GM23338 (cell line): ENCODE measurements at regions not wholly inside any gene's neighbourhood (a gene's known extent, or its start where the extent isn't known, plus 50 kb on each side); places are given as distances from the start of the nearest gene placed in this dataset.

Source experiments
- ATAC-seq: fragments of 200-7000 bp; cut with Tn5 transposase; 3 replicates; pipeline ENCODE4 v1.9.1; 2020
- DNase-seq: peaks from one replicate; pipeline ENCODE4 v3.0.0-alpha.2; 2015; ENCODE audit warnings: low spot score
- H2AFZ ChIP-seq: fragments of 200-600 bp; sonication (generic); 2 replicates; pipeline ENCODE4 v1.8.0; 2016; ENCODE audit warnings: antibody characterized with exemption, mild to moderate bottlenecking, moderate library complexity
- H3F3A ChIP-seq: fragments of 200-600 bp; sonication (generic); replicated peaks from 2 replicates; pipeline ENCODE4 v1.8.0; 2017; ENCODE audit warnings: antibody characterized with exemption, mixed run types, low read depth
- H3K27ac ChIP-seq: fragments of 200-600 bp; sonication (generic); 2 replicates; pipeline ENCODE4 v1.6.1; 2016; ENCODE audit warnings: low read depth
- H3K27me3 ChIP-seq: fragments of 200-600 bp; sonication (generic); 2 replicates; pipeline ENCODE4 v1.8.0; 2016; ENCODE audit warnings: mild to moderate bottlenecking, mixed run types, moderate library complexity; ENCODE audit not compliant: insufficient read depth
- H3K36me3 ChIP-seq: fragments of 200-600 bp; sonication (generic); 2 replicates; pipeline ENCODE4 v1.8.0; 2016; ENCODE audit warnings: mild to moderate bottlenecking; ENCODE audit not compliant: insufficient read depth
- H3K4me1 ChIP-seq: fragments of 200-600 bp; sonication (generic); 2 replicates; pipeline ENCODE4 v1.8.0; 2016; ENCODE audit warnings: mild to moderate bottlenecking, moderate library complexity; ENCODE audit not compliant: insufficient read depth
- H3K4me2 ChIP-seq: fragments of 200-600 bp; sonication (generic); 2 replicates; pipeline ENCODE4 v1.7.1; 2017; ENCODE audit warnings: mixed run types
- H3K4me3 ChIP-seq: fragments of 200-600 bp; sonication (generic); 2 replicates; pipeline ENCODE4 v1.6.1; 2016; ENCODE audit warnings: mixed run types
- H3K79me2 ChIP-seq: fragments of 200-600 bp; sonication (generic); replicated peaks from 2 replicates; pipeline ENCODE4 v1.8.0; 2017; ENCODE audit warnings: mild to moderate bottlenecking; ENCODE audit not compliant: insufficient read depth
- H3K9me2 ChIP-seq: fragments of 200-600 bp; sonication (generic); 2 replicates; pipeline ENCODE4 v1.8.0; 2017; ENCODE audit not compliant: insufficient read depth
- H4K20me1 ChIP-seq: fragments of 200-600 bp; sonication (generic); replicated peaks from 2 replicates; pipeline ENCODE4 v1.8.0; 2017; ENCODE audit warnings: mild to moderate bottlenecking; ENCODE audit not compliant: insufficient read depth
- H3K27ac Mint-ChIP-seq: 2 replicates; pipeline ENCODE4 v1.8.0; 2020; ENCODE audit warnings: inconsistent platforms, mild to moderate bottlenecking, moderate library complexity, mixed read lengths
- H3K27me3 Mint-ChIP-seq: 3 replicates; pipeline ENCODE4 v1.8.0; 2022; ENCODE audit warnings: low read depth, mild to moderate bottlenecking, moderate library complexity, mixed read lengths, inconsistent platforms; ENCODE audit not compliant: insufficient read depth, poor library complexity
- H3K36me3 Mint-ChIP-seq: 3 replicates; pipeline ENCODE4 v1.8.0; 2021; ENCODE audit warnings: low read depth, mild to moderate bottlenecking, inconsistent platforms, moderate library complexity, mixed read lengths
- H3K4me1 Mint-ChIP-seq: 3 replicates; pipeline ENCODE4 v1.8.0; 2020; ENCODE audit warnings: mild to moderate bottlenecking, inconsistent platforms, mixed read lengths
- H3K4me3 Mint-ChIP-seq: 3 replicates; pipeline ENCODE4 v1.8.0; 2021; ENCODE audit warnings: moderate library complexity, mild to moderate bottlenecking, inconsistent platforms, mixed read lengths
- H3K9me3 Mint-ChIP-seq: 3 replicates; pipeline ENCODE4 v1.8.0; 2020; ENCODE audit warnings: moderate library complexity, mild to moderate bottlenecking, inconsistent platforms, mixed read lengths
- CREB1 ChIP-seq: fragments of 250-450 bp; sonication (Bioruptor Pico); IDR thresholded peaks from 2 replicates; pipeline ENCODE4 v1.5.0; 2020; ENCODE audit warnings: low read depth, mild to moderate bottlenecking, moderate library complexity
- EZH2 ChIP-seq: fragments of 200-600 bp; sonication (generic); IDR thresholded peaks from one replicate; pipeline ENCODE4 v1.8.0; 2017; ENCODE audit warnings: antibody characterized with exemption, mild to moderate bottlenecking, low read depth; ENCODE audit not compliant: unreplicated experiment
- EZH2phosphoT487 ChIP-seq: fragments of 200-600 bp; sonication (generic); IDR thresholded peaks from one replicate; pipeline ENCODE4 v1.8.1; 2018; ENCODE audit warnings: antibody characterized with exemption; ENCODE audit not compliant: unreplicated experiment
- JUNB ChIP-seq: IDR thresholded peaks from one replicate; pipeline ENCODE4 v1.6.1; 2016; ENCODE audit warnings: antibody characterized with exemption; ENCODE audit not compliant: unreplicated experiment
- NANOG ChIP-seq: IDR thresholded peaks from 2 replicates; pipeline ENCODE4 v1.6.1; 2016; ENCODE audit warnings: antibody characterized with exemption, borderline replicate concordance
- POLR2AphosphoS5 ChIP-seq: IDR thresholded peaks from 2 replicates; pipeline ENCODE4 v1.6.1; 2016; ENCODE audit warnings: antibody characterized with exemption, low read depth
- STAT1 ChIP-seq: IDR thresholded peaks from one replicate; pipeline ENCODE4 v1.6.1; 2016; ENCODE audit warnings: antibody characterized with exemption; ENCODE audit not compliant: unreplicated experiment
- ZNF114 ChIP-seq: fragments of 250-450 bp; sonication (Bioruptor Pico); IDR thresholded peaks from 2 replicates; pipeline ENCODE4 v1.5.0; 2020; ENCODE audit warnings: mild to moderate bottlenecking, moderate library complexity
- ZNF331 ChIP-seq: fragments of 250-450 bp; sonication (Bioruptor Pico); IDR thresholded peaks from 2 replicates; pipeline ENCODE4 v1.5.0; 2020; ENCODE audit warnings: low read depth, mild to moderate bottlenecking, moderate library complexity
- TF ChIP-seq, protein P1 (sequence below): IDR thresholded peaks from one replicate; pipeline ENCODE4 v1.6.1; 2018; ENCODE audit warnings: antibody characterized with exemption; ENCODE audit not compliant: unreplicated experiment
- TF ChIP-seq, protein P2 (sequence below), 2 experiments: fragments of 200-600 bp in 1 of 2; sonication (generic) in 1 of 2; conservative IDR thresholded peaks; 2 replicates each; pipeline versions ENCODE4 v1.5.1 to v1.6.1; 2016 to 2017; ENCODE audit warnings: antibody characterized with exemption in 2 of 2, low read depth in 2 of 2, mild to moderate bottlenecking in 2 of 2, moderate library complexity in 1 of 2
- TF ChIP-seq, protein P3 (sequence below): IDR thresholded peaks from 2 replicates; pipeline ENCODE4 v1.6.1; 2016; ENCODE audit warnings: antibody characterized with exemption
- TF ChIP-seq, protein P4 (sequence below): fragments of 250-450 bp; sonication (Bioruptor Pico); IDR thresholded peaks from 2 replicates; pipeline ENCODE4 v1.5.0; 2020; ENCODE audit warnings: mild to moderate bottlenecking, moderate library complexity

DNA sequence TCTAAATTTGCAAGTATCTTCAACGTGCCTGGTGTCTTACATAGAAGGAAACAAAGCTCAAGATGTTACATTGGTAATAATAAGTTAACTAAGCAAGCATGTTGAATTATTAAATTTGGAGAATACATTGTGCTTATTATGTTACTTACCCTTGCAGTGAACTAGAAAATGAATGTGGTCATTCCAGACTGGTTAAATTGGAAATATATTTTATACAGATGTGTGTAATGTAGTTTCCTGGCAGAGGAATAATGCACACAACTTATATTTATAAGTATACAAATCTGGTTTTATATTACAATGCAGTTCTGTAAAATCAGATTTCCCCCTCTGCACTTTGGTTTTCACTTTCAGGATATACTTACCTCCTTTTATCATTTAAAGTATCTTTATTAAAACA lies 159.9 kb upstream of the SLIT2 start:
- H3F3A ChIP-seq: no peaks in the 10 kb centered on the region
- H3K4me2 ChIP-seq: no peak overlapping the region
- H3K27me3 ChIP-seq: no peaks in the 10 kb centered on the region
- no peaks in the 10 kb centered on the region for H3K27me3 Mint-ChIP-seq
- no peaks in the 10 kb centered on the region for H3K36me3 ChIP-seq
- ATAC-seq (no peak), DNase-seq (no peak)
- no peaks in the 10 kb centered on the region for H3K9me2 ChIP-seq
- H4K20me1 ChIP-seq: no peaks in the 10 kb centered on the region
- no peaks in the 10 kb centered on the region for H3K4me1 ChIP-seq
- no peaks in the 10 kb centered on the region for H3K4me1 Mint-ChIP-seq
- no peak overlapping the region for H3K4me3 ChIP-seq
- H3K27ac Mint-ChIP-seq: no peak overlapping the region
- no peak overlapping the region for H2AFZ ChIP-seq
- no peaks in the 10 kb centered on the region for H3K79me2 ChIP-seq
- TF ChIP-seq CREB1 (CRISPR knock-in tag) (no peak), POLR2AphosphoS5 (no peak), NANOG (no peak), EZH2 (no peak), ZNF114 (no peak), JUNB (no peak), EZH2phosphoT487 (no peak), STAT1 (no peak), ZNF331 (CRISPR knock-in tag) (no peak)
- TF ChIP-seq, protein P1, sequence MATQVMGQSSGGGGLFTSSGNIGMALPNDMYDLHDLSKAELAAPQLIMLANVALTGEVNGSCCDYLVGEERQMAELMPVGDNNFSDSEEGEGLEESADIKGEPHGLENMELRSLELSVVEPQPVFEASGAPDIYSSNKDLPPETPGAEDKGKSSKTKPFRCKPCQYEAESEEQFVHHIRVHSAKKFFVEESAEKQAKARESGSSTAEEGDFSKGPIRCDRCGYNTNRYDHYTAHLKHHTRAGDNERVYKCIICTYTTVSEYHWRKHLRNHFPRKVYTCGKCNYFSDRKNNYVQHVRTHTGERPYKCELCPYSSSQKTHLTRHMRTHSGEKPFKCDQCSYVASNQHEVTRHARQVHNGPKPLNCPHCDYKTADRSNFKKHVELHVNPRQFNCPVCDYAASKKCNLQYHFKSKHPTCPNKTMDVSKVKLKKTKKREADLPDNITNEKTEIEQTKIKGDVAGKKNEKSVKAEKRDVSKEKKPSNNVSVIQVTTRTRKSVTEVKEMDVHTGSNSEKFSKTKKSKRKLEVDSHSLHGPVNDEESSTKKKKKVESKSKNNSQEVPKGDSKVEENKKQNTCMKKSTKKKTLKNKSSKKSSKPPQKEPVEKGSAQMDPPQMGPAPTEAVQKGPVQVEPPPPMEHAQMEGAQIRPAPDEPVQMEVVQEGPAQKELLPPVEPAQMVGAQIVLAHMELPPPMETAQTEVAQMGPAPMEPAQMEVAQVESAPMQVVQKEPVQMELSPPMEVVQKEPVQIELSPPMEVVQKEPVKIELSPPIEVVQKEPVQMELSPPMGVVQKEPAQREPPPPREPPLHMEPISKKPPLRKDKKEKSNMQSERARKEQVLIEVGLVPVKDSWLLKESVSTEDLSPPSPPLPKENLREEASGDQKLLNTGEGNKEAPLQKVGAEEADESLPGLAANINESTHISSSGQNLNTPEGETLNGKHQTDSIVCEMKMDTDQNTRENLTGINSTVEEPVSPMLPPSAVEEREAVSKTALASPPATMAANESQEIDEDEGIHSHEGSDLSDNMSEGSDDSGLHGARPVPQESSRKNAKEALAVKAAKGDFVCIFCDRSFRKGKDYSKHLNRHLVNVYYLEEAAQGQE: no peak
- TF ChIP-seq, protein P2, sequence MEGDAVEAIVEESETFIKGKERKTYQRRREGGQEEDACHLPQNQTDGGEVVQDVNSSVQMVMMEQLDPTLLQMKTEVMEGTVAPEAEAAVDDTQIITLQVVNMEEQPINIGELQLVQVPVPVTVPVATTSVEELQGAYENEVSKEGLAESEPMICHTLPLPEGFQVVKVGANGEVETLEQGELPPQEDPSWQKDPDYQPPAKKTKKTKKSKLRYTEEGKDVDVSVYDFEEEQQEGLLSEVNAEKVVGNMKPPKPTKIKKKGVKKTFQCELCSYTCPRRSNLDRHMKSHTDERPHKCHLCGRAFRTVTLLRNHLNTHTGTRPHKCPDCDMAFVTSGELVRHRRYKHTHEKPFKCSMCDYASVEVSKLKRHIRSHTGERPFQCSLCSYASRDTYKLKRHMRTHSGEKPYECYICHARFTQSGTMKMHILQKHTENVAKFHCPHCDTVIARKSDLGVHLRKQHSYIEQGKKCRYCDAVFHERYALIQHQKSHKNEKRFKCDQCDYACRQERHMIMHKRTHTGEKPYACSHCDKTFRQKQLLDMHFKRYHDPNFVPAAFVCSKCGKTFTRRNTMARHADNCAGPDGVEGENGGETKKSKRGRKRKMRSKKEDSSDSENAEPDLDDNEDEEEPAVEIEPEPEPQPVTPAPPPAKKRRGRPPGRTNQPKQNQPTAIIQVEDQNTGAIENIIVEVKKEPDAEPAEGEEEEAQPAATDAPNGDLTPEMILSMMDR (conservative IDR thresholded peaks at IDR 0.05; ENCODE audit: low read depth in 2 of 2): no peak
- TF ChIP-seq, protein P3, sequence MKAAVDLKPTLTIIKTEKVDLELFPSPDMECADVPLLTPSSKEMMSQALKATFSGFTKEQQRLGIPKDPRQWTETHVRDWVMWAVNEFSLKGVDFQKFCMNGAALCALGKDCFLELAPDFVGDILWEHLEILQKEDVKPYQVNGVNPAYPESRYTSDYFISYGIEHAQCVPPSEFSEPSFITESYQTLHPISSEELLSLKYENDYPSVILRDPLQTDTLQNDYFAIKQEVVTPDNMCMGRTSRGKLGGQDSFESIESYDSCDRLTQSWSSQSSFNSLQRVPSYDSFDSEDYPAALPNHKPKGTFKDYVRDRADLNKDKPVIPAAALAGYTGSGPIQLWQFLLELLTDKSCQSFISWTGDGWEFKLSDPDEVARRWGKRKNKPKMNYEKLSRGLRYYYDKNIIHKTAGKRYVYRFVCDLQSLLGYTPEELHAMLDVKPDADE: no peak
- TF ChIP-seq, protein P4, sequence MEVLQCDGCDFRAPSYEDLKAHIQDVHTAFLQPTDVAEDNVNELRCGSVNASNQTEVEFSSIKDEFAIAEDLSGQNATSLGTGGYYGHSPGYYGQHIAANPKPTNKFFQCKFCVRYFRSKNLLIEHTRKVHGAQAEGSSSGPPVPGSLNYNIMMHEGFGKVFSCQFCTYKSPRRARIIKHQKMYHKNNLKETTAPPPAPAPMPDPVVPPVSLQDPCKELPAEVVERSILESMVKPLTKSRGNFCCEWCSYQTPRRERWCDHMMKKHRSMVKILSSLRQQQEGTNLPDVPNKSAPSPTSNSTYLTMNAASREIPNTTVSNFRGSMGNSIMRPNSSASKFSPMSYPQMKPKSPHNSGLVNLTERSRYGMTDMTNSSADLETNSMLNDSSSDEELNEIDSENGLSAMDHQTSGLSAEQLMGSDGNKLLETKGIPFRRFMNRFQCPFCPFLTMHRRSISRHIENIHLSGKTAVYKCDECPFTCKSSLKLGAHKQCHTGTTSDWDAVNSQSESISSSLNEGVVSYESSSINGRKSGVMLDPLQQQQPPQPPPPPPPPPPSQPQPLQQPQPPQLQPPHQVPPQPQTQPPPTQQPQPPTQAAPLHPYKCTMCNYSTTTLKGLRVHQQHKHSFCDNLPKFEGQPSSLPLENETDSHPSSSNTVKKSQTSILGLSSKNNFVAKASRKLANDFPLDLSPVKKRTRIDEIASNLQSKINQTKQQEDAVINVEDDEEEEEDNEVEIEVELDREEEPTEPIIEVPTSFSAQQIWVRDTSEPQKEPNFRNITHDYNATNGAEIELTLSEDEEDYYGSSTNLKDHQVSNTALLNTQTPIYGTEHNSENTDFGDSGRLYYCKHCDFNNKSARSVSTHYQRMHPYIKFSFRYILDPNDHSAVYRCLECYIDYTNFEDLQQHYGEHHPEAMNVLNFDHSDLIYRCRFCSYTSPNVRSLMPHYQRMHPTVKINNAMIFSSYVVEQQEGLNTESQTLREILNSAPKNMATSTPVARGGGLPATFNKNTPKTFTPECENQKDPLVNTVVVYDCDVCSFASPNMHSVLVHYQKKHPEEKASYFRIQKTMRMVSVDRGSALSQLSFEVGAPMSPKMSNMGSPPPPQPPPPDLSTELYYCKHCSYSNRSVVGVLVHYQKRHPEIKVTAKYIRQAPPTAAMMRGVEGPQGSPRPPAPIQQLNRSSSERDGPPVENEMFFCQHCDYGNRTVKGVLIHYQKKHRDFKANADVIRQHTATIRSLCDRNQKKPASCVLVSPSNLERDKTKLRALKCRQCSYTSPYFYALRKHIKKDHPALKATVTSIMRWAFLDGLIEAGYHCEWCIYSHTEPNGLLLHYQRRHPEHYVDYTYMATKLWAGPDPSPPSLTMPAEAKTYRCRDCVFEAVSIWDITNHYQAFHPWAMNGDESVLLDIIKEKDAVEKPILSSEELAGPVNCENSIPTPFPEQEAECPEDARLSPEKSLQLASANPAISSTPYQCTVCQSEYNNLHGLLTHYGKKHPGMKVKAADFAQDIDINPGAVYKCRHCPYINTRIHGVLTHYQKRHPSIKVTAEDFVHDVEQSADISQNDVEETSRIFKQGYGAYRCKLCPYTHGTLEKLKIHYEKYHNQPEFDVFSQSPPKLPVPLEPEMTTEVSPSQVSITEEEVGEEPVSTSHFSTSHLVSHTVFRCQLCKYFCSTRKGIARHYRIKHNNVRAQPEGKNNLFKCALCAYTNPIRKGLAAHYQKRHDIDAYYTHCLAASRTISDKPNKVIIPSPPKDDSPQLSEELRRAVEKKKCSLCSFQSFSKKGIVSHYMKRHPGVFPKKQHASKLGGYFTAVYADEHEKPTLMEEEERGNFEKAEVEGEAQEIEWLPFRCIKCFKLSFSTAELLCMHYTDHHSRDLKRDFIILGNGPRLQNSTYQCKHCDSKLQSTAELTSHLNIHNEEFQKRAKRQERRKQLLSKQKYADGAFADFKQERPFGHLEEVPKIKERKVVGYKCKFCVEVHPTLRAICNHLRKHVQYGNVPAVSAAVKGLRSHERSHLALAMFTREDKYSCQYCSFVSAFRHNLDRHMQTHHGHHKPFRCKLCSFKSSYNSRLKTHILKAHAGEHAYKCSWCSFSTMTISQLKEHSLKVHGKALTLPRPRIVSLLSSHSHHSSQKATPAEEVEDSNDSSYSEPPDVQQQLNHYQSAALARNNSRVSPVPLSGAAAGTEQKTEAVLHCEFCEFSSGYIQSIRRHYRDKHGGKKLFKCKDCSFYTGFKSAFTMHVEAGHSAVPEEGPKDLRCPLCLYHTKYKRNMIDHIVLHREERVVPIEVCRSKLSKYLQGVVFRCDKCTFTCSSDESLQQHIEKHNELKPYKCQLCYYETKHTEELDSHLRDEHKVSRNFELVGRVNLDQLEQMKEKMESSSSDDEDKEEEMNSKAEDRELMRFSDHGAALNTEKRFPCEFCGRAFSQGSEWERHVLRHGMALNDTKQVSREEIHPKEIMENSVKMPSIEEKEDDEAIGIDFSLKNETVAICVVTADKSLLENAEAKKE (CRISPR knock-in tag): no peak
- H3K4me3 Mint-ChIP-seq: no peak overlapping the region
- H3K9me3 Mint-ChIP-seq: no peaks in the 10 kb centered on the region
- H3K27ac ChIP-seq: no peak overlapping the region
- H3K36me3 Mint-ChIP-seq: no peaks in the 10 kb centered on the region
